ENCODE measurements at regions not wholly inside any gene's neighbourhood (a gene's known extent, or its start where the extent isn't known, plus 50 kb on each side); places are given as distances from the start of the nearest gene placed in this dataset.

- Histone ChIP-seq H3K27ac (no peak overlapping the region), H3K36me3 (no peaks in the 10 kb centered on the region), H3K4me3 (no peak overlapping the region), H3K27me3 (no peaks in the 10 kb centered on the region), H3K4me1 (ENCODE audit: low read depth) (no peaks in the 10 kb centered on the region), H3K9me3 (ENCODE audit: low read depth) (no peaks in the 10 kb centered on the region)
- no peak for DNase-seq (ENCODE audit: low read depth in 1 of 2, low spot score in 1 of 2)
- no peak for TF ChIP-seq CTCF (IDR thresholded peaks at IDR 0.05; ENCODE audit: low read depth, low read length)
These were observed 50.6 kb upstream of the L3MBTL4 start for GRCh38 chr18:6465281-6465680.

- no peaks in the 10 kb centered on the region for H3K27me3 ChIP-seq
- H3K9me3 ChIP-seq (ENCODE audit: low read depth), result no peaks in the 10 kb centered on the region
- no peak for TF ChIP-seq CTCF (IDR thresholded peaks at IDR 0.05; ENCODE audit: low read depth, low read length)
- no peak for DNase-seq (ENCODE audit: low read depth in 1 of 2, low spot score in 1 of 2)
- H3K4me1 ChIP-seq (ENCODE audit: low read depth), result no peaks in the 10 kb centered on the region
- no peaks in the 10 kb centered on the region for H3K36me3 ChIP-seq
- H3K4me3 ChIP-seq, result no peak overlapping the region
- no peak overlapping the region for H3K27ac ChIP-seq
These were observed 61.5 kb upstream of the L3MBTL4 start for GRCh38 chr18:6476190-6476589.

GRCh38 chr18:6476880-6477279 is 62.2 kb upstream of the L3MBTL4 start:
- no peak overlapping the region for H3K27ac ChIP-seq
- H3K4me3 ChIP-seq, result no peak overlapping the region
- H3K9me3 ChIP-seq (ENCODE audit: low read depth), result no peaks in the 10 kb centered on the region
- no peaks in the 10 kb centered on the region for H3K36me3 ChIP-seq
- no peaks in the 10 kb centered on the region for H3K4me1 ChIP-seq (ENCODE audit: low read depth)
- TF ChIP-seq CTCF (IDR thresholded peaks at IDR 0.05; ENCODE audit: low read depth, low read length), result no peak
- DNase-seq (ENCODE audit: low read depth in 1 of 2, low spot score in 1 of 2), result no peak
- no peaks in the 10 kb centered on the region for H3K27me3 ChIP-seq

- Histone ChIP-seq H3K27me3 (no peaks in the 10 kb centered on the region), H3K4me1 (ENCODE audit: low read depth) (no peaks in the 10 kb centered on the region), H3K36me3 (no peaks in the 10 kb centered on the region)
These were observed 63.4 kb upstream of the L3MBTL4 start for GRCh38 chr18:6478121-6478520.

GRCh38 chr18:6479699-6480098 is 65.0 kb upstream of the L3MBTL4 start:
- Histone ChIP-seq H3K4me3 (no peak overlapping the region), H3K27ac (no peak overlapping the region), H3K36me3 (no peaks in the 10 kb centered on the region), H3K27me3 (no peaks in the 10 kb centered on the region), H3K9me3 (ENCODE audit: low read depth) (no peaks in the 10 kb centered on the region), H3K4me1 (ENCODE audit: low read depth) (no peaks in the 10 kb centered on the region)
- no peak for TF ChIP-seq CTCF (IDR thresholded peaks at IDR 0.05; ENCODE audit: low read depth, low read length)
- no peak for DNase-seq (ENCODE audit: low read depth in 1 of 2, low spot score in 1 of 2)

More at GRCh38 chr18:6478121-6478520, 63.4 kb upstream of the L3MBTL4 start:
- no peak overlapping the region for H3K4me3 ChIP-seq
- DNase-seq (ENCODE audit: low read depth in 1 of 2, low spot score in 1 of 2), result no peak
- no peak for TF ChIP-seq CTCF (IDR thresholded peaks at IDR 0.05; ENCODE audit: low read depth, low read length)
- H3K27ac ChIP-seq, result no peak overlapping the region
- no peaks in the 10 kb centered on the region for H3K9me3 ChIP-seq (ENCODE audit: low read depth)
